Left cardiac atrium (tissue), 4 donors: ENCODE measurements at regions not wholly inside any gene's neighbourhood (a gene's known extent, or its start where the extent isn't known, plus 50 kb on each side); places are given as distances from the start of the nearest gene placed in this dataset.
A peak's percentile ranks its signal among the peaks of the same experiment; 100 is the strongest.
"Not testable (repeated sequence)": the region's sequence is repeated elsewhere in the genome, so short reads cannot be mapped to it uniquely, and the experiment has no call there.

ENCODE experiments used
- ATAC-seq, 2 donors: fragments of 200-7000 bp; cut with Tn5 transposase; one replicate each; pipeline ENCODE4 v1.9.1; 2020; ENCODE audit warnings: mild to moderate bottlenecking in 2 of 2, moderate library complexity in 2 of 2
- DNase-seq: peaks from one replicate; pipeline ENCODE4 v3.0.0-alpha.2; 2020
- intact Hi-C, 2 donors: fragments of 100-400 bp; cut with DNase I; formaldehyde crosslinking; loops; one replicate each; pipeline versions ENCODE4 v1.14.1 to v1.15.1; 2022 to 2023
- donor health status: DM: no; HTN: yes; CAD: no.
- donor health status: DM: no; HTN: yes; CAD: no; lungs with severe emphysema.
- donor health status: DM: yes; HTN: yes; CAD: no.
- donor health status: Dilated cardiomyopathy.

DNA sequence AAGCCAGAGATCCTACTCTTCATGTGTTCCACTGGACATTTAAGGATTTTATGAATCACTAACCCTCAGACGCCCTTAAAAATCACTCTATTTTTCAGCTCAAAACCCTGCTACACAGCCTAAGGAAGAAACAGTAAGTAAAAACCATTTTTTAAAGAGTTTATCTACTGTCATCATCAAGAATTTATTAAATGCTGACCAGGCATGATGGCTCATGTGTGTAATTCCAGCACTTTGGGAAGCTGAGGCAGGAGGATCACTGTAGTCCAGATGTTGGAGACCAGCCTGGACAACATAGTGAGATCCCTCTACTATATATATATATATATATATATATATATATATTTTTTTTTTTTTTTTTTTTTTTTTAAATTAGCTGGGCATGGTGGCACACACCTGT lies 124.2 kb upstream of the ID4 start:
- DNase-seq (no peak), ATAC-seq (no peak)
- intact Hi-C loops, result no loop called here

DNA sequence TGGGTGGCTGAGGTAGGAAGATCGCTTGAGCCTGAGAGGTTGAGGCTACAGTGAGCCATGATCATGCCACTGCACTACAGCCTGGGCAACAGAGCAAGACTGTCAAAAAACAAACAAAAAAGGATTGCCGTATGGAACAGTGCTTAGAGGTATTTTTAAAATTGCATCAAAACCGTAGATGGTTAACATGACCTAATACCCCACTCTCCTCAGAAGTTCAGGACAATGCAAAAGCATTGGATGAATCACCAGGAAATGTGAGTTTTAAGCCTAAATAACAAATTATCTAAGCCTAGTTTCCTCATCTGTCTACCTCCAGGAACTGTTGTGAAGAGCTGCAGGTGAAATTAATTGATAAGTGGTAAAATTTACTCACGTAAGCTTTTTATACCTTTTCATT lies 123.8 kb upstream of the ID4 start:
- no peak for ATAC-seq
- intact Hi-C loops, result no loop called here
- DNase-seq, result no peak

DNA sequence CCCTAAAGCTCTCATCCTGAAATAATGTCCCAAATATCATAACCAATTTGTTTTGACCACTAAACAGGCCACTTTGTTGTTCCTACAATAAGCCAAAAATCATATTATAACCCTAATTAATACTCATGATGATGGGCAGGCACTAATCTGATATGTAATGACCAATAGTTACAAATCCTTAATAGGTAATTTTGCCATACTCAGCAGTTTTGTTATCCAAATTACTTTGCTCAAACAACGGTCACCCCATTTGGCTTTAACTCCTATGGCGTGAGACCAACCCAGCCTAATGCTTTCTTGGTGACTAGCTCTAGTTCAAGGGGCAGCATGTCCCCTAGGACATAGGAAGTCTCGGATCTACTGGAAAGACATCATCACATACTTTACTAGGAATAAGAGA lies 123.2 kb upstream of the ID4 start:
- DNase-seq (no peak), ATAC-seq (no peak)
- intact Hi-C loops, result no loop called here

DNA sequence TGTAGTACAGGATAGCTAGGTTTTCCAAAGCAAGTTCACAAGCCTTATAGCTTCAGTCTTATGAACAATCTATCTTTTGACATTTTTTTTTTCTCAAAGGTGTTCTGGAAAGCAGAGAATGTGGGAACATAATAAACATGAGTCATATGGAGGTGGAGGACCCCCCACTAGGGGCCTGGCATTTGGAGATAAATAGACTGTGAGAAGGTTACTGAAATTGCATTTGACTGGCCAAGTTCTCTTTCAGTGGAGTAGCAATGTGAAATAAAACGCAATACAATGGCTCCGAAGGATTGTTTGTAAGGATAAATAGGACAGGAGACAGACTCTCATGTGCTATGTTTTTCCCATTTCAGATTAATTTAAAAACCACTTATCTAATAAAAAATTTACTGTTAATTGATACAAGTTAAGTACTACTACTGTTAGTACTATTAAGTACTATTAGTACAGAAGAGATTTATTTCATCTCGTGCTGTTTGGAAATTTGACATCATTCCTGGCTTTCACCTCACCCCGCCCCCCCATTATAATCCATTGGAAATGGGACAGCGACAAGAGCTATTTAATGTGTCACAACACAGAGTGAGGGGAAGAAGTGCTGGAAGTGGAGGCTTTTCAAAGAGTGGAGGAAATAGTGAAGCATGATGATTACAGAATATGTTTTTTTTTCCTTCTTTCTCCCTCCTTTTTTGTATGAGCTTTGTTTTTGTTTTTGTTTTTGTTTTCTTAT lies 122.6 kb upstream of the ID4 start:
- ATAC-seq, result no peak
- intact Hi-C loops, result no loop called here
- no peak for DNase-seq

DNA sequence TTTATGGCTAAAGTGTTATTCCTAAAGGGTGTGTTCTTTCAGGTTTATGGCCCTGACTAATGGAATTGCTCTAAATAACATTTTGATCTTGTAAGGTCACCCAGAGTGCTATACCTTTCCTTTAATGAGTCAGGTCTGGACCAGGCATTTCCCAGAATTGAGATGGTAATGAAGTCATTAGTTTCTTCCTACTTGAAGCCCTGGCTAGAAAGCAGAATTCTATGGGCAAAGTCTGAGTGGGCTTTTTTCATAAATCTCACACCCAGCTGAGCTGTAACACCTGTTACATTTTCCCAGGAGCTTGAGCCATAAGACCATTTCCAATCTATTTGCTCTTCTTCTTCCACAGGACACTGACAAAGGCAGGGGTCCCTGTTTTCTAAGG lies 122.0 kb upstream of the ID4 start:
- DNase-seq (no peak), ATAC-seq (peak in 1 of 2 donors; percentile 38)
- intact Hi-C loops, result no loop called here

DNA sequence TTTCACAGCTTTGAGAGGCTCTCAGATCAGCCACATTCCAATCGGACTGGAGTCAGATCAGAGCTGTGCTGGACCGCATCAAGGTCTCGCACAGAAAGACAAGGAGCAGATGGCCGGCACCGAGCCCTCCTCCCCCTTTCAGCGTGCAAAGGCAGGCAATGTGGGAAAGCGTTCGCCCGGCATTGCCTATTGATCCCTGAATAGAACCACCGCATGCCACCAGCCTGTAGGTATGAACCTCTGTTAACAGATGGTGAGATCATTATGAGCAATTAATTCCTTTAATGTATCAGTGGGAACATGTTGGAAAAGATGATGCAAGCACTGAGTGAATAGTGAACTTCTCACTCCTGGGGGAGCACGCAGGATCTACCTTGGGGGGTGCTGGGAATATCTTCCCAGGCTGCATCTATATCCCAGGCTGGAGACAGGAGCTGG lies 117.5 kb upstream of the ID4 start:
- ATAC-seq, result peak in 1 of 2 donors; percentile 69
- no peak for DNase-seq
- intact Hi-C loops, result no loop called here

DNA sequence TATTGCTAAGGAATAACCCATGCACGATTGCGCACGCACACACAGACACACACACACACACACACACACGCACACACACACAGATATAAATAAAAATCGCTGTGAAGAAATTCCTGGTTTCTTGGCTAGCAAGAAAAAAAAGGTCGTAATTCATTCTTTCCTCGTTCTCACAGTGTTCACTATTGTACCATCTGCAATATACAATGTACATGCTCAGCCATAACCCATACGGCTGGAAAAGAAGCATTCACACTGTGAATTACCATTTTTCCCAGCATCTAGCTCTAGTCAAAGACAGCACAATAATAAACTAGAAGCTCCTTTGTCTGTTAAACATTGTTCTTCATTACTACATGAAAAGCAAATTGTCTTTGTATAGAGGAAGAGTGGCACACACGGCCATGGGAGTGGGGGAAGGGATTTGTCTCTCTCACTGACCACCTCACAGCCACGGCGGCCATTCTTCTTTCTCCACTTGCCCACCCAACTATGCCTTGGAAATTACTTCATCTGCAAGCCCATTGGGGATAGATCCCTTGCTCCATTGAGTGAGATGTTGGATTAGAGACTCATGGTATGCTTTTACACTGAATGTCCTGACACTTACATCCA lies 115.3 kb upstream of the ID4 start:
- ATAC-seq (no peak), DNase-seq (no peak)
- intact Hi-C loops, result no loop called here

DNA sequence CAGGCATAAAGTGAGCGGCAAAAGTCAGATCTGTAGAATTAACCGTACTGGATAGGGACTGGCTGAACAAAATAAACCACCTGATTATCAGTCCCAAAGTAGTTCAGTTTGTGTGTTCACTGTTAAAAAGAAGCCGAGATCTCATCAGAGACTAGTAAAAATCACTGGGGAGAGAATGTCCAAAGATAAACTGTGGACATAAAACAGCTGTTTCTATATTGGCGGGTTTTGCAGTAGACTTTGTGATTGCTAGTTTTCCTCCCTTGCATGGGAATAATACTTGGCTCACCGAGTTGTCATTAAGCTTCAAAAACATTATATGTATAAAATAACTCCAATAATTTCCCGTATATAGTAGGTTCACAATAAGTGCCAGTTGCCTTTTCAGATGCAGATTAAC lies 114.2 kb upstream of the ID4 start:
- ATAC-seq (peak in 1 of 2 donors; percentile 36), DNase-seq (no peak)
- intact Hi-C loops, result no loop called here

DNA sequence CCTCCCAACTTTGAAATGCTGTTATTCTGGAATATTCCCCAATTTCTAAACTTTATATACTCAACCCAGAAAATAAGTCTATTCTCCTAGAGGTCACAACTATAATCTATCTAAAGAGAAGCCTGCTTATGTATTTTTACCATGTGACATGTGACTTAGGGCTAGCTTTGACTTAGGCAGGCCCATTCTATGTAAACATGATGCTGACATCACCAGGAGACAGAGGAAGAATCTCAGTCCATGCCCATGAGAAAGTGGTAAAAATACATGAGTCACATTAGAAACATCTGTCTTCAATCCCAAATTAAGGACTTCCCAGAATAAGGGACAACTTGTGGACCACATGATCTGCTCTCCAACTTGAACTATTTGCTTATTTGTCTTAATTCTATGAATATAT lies 113.6 kb upstream of the ID4 start:
- DNase-seq, result no peak
- ATAC-seq, result peak; percentile 34 to 68
- intact Hi-C loops, result no loop called here

DNA sequence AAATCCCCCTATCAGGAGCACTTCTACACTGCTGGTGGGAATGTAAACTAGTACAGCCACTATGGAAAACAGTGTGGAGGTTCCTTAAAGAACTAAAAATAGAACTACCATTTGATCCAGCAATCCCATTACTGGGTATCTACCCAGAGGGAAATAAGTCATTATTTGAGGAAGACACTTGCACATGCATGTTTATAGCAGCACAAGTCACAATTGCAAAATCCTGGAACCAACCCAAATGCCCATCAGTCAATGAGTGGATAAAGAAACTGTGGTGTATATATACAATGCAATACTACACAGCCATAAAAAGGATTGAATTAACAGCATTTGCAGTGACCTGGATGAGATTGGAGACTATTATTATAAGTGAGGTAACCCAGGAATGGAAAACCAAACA lies 111.7 kb upstream of the ID4 start:
- ATAC-seq, DNase-seq, intact Hi-C loops: not testable (repeated sequence)

DNA sequence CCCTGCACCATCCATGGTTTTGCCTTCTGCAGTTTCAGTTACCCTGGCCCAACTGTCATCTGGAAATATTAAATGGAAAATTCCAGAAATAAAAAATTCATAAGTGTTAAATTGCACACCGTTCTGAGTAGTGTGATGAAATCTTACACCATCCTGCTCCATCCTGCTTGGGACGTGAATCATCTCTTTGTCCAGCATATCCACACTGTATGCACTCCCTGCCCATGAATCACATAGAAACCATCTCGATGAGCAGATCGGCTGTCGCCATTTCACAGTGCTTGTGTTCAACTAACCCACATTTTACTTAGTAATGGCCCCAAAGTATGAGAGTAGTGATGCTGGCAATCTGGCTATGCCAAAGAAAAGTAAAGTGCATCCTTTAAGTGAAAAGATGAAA lies 105.9 kb upstream of the ID4 start:
- DNase-seq, result no peak
- ATAC-seq, result no peak
- intact Hi-C loops, result no loop called here

DNA sequence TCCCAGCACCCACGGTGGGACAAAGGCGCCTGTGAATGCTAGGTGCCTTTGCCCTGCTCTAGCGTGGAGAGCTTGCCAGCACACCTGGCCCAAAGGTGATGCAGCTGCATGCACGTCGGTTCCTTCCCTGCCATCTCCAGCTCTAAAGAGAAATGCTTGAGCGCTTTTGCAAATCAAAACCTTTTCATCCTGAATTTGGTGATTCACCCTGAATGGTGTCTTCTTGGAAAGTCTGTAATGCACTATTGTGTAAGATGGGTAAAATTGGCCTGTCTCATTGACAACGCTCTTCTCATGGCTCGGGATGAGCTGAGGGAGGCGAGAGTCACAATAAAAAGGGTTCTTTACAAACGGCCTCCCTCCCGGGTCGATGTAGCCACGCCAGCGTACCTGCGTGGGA lies 103.1 kb upstream of the ID4 start:
- intact Hi-C loops, result no loop called here
- no peak for DNase-seq
- ATAC-seq, result no peak

DNA sequence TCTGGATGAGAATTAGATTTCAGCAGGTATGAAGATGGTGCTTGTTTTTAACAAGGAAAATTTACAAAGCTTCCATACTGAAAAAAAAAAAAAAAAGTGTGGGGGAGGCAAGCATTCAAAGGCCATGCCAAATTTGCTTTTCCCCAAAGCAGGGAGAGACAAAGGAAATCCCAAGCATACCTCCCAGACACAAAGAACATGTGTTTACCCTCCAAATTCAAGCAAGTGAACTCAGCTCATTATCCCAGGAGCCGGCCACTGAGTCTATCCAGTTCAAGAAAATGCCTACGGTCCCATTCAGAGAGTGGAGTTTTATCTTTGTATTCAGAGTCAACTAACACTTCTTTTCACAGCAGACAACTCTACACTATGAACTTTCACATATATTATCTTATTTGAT lies 102.7 kb upstream of the ID4 start:
- no peak for DNase-seq
- intact Hi-C loops, result no loop called here
- no peak for ATAC-seq

DNA sequence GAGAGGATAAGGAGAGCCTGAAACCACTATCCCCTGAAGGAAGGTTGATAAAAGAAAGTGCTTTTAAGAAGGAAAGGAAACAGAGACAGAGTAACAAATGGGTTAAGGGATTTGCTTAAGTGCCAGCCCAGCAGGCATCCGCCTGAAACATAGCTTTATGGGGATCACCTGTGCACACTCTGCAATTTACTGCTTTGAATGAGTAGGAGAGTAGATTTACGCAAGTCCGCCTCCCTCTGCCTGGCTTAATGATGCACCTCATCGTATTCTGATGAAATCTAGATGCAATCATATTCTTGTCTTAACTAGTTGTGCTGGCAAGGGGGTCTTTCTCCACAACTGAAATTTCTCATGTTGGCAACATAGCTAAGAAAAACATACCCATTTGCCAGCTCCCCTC lies 101.1 kb upstream of the ID4 start:
- intact Hi-C loops, result no loop called here
- ATAC-seq (no peak), DNase-seq (no peak)

DNA sequence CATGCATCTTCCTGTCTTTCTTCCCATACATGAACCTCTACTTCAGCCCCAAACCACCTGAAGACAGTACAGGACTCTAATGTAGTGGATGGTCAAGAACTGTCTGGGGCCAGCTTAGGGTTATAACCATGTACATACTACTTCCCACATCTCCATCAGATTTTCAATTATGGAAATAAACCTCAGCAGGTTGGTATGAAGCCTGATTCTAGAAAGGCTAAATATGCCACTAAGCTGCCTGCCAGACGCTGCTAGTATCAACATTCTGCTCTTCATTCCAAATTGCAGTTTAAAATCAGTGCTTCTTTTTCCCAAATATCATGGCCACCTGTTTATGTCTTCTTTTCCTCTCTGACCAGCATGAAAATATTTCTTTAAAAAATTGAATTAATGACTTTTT lies 99.2 kb upstream of the ID4 start:
- ATAC-seq, result no peak
- no peak for DNase-seq
- intact Hi-C loops, result no loop called here

DNA sequence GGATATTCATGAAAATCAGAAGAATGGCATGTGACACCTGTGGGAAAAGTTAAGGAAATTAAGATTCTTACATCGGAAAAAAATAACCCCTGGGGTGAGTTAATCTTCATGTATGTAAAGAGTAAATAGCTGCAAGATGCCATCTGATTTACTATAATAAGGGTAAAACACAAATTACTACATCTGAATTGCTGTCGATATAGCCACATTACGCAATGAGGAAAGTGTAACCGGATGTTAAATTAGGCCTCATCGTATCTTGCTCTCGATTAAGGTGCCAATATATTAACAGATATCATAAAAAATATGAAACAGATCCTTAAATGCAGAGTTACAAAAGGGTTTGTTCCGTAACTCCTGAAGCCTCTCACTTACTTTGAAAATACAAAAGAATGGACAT lies 87.4 kb upstream of the ID4 start:
- intact Hi-C loops, result no loop called here
- DNase-seq (no peak), ATAC-seq (no peak)

DNA sequence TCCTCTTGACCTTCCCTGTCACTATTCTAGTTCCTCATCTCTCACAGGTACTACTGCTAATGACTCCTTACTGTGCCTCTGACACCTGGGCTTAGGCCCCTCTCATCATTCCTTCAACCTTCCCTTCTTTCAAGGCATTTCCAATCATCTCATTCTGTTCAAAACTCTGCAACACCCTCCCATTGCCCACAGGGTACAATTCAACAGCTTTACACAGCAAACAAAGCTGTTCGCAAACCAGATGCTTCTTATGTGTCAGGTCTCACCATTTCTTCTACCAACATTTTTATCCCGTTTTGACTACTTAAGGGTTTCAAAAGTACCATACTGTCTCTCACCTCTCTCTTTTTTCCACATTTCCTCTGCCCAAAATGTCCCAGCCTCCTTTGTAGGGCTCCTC lies 84.4 kb upstream of the ID4 start:
- DNase-seq, result no peak
- intact Hi-C loops, result no loop called here
- no peak for ATAC-seq

DNA sequence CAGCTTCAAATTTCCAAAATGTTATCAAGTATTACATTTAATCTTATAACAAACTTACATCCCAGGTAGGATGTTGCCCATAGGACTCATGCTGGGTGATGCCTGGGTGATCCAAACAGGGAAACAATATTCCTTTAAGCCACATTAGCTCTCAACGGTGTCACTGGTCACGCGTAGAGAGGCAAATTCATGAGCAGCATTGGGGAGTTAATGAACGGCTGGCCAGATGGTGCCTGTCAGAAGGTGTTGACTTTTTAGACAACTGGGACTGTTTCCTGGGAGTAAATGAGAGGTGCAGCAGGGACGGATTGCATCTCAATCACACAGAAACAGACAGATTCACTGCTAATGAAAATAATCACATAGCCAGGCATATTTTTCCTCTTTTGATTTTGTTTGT lies 83.3 kb upstream of the ID4 start:
- DNase-seq, result no peak
- intact Hi-C loops, result no loop called here
- ATAC-seq, result peak in 1 of 2 donors; percentile 35

DNA sequence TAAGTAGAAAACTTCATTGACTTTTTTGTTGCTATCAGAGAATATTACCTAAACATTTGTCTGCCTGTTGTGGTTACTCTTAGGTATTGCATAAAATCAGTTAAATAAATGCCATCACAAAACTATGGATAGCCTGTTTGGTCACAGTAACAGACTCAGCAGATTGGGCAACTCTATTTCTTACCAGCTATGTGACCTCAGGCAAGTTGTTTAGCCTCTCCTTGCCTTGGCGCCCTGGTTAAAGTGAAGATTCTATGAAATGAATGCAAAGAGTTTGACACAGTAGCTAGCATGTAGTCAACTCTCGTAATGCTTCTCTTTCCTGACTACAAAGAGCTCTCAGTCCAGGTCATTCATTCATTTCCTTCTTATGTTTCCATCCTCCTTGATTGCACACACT lies 82.5 kb upstream of the ID4 start:
- ATAC-seq (no peak), DNase-seq (no peak)
- intact Hi-C loops, result no loop called here

DNA sequence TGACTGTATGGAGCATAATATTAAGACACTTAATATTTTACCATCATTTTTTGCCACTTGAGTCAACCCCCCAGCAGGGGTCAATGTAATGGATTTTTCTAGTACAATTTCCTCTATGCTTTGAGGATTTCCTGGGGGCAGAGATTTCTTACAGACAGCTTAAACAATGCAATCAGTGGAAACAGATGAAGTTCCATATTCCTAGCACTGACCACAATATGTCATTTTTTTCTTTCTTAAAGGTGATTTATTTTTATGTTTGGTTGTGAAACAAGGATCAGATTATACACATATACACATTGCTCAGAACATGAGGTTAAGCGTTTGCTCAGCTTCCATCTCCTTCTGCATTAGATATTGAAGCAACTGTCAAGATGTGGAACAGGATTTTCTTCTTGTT lies 82.0 kb upstream of the ID4 start:
- no peak for DNase-seq
- intact Hi-C loops, result no loop called here
- ATAC-seq, result no peak

DNA sequence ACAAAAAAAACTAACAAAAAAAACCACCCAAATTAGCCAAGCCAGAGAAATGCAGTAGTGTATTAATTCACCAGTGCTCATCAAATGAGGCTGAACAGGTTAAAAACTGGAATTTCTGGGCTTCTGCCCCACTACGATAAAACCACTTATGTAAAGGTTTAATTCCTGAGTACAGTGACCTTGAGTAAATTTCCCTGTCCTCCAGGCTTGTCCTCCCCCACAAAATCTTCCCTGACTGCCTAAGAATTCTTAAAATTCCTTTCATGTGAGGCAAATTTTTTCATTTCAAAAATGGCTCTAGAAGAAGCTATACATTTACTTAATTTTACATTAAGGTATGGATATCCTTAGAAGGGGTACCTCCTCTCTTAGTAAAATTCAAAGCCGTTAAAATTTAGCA lies 80.1 kb upstream of the ID4 start:
- DNase-seq (no peak), ATAC-seq (no peak)
- intact Hi-C loops, result no loop called here
